OCI-M1 (cell line): ENCODE measurements at regions not wholly inside any gene's neighbourhood (a gene's known extent, or its start where the extent isn't known, plus 50 kb on each side); places are given as distances from the start of the nearest gene placed in this dataset.

Experiments
- DNase-seq: peaks from one replicate; lab custom pipeline; 2025; lab: John Stamatoyannopoulos, UW

DNA sequence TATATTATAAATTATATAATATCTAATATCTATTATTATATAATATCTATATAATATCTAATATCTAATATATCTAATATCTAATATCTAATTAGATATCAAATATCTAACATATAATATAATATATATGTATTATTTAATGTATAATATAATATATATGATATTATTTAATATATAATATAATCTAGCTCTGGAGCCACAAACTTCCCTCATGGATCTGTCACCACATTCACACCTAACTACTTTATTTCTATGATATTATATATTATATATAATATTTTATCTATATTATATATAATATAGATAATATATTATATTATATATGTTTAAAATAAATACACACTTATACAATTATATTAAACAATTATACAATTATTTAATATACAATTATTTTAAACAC lies 667.5 kb downstream of the KCTD8 start:
- DNase-seq, result no peak

GRCh38 chr4:43782391-43782790 lies 666.2 kb downstream of the KCTD8 start:
- DNase-seq, result peak; percentile 12

DNA sequence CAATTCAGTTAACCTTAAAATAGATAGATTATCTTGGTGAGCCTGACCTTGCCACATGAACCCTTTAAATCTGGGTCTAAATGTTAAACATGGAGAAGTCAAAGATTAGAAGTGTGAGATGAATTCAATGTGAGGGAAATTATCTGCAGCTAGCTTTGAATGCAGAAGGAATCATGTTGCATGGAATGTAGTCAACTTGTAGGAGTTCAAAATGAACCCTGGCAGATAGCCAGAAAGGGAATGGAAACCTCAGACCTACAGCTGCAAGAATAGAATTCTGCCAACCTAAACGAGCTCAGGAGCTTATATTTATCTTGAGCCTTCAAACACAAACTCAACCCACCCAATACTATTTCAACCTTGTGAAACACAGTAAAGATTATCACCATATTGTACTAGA lies 632.5 kb downstream of the KCTD8 start:
- no peak for DNase-seq

DNA sequence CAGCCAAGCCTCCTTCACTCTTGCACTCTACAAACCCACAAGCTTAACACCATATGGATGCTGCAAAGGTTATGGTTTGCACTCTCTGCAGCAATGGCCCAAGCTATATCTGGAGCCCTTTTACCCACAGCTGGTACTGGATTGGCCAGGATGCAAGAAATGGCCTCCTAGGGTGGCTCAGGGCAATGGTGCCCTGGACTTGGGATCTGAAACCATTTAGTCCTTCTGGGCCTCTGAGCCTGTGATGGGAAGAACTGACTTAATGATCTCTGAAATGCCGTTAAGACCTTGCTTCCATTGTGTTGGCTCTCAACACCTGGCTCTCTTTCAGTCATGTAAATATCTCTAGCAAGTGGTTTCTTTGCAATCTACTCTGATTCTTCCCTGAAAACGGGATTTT lies 626.0 kb downstream of the KCTD8 start:
- no peak for DNase-seq

GRCh38 chr4:43835869-43836268 lies 612.7 kb downstream of the KCTD8 start:
- no peak for DNase-seq

DNA sequence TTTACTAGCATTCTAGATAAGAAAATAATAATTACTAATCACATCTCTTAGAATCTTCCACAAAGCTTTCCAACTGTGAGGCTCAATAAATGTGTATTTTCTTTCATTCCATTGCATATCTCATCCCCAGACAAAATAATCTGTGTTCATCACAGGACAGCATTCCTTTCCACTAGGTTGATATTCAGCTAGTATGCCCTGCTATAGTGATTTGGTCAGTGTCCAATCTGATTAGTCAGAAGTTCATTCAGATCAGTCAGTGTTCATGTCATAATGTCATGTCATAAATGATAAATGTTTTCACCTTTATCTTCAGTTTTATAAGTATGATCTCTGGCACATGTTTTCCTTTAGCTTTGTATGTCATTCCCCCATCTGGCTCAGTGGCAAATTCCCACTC lies 611.4 kb downstream of the KCTD8 start:
- DNase-seq, result no peak

GRCh38 chr4:43837604-43838003 lies 611.0 kb downstream of the KCTD8 start:
- DNase-seq, result no peak

GRCh38 chr4:43842594-43842993 lies 606.0 kb downstream of the KCTD8 start:
- no peak for DNase-seq

DNA sequence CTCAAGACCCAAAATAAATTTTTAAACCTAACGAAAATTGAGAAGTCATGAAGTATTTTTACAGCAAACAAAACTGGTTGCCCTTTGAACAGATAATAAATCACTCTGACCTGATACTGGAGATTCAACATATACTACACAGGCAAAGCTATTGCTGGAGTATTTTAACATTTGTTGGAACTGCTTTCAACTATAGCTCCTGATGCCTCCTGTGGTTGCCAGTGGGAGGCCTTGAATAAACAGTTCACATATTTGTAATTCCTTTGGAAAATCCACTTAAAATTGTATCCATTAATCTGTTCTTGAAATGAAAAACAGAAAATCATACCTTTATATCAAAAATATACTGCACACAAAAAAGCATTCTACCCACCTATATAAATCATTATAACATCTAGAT lies 605.1 kb downstream of the KCTD8 start:
- peak; percentile 6 for DNase-seq

GRCh38 chr4:43846111-43846587 lies 602.5 kb downstream of the KCTD8 start:
- DNase-seq, result no peak

DNA sequence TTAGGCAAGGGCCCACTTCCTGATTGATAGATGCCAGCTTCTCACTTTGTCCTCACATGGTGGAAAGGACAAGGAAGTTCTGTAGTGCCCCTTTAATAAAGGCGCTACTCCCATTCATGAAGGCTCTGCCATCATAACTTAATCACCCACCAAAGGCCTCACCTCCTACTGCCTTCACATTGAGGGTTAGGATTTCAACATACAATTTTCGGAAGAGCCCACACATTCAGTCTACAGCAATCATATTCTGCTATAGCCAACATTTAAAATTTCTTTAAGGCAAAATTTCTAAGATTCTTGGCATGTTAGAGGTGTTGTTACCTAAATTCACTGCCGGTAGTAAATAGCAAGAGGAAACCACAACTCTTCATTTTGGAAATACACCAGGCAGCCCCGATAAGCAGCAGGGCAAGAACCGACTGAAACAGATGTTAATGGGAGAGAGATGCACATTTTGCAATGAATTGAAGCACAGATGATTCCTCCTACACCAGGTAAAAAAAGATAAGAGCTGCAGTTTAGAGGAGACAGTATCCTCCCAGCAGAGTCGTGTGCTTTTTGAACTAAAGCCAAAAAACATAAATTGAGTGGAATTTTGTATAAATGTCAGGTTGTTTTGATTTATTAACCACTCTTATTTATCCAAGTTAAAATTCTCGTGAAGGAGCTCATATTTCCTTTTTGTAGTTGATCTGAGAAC lies 594.9 kb downstream of the KCTD8 start:
- no peak for DNase-seq

GRCh38 chr4:43855283-43855682 lies 593.3 kb downstream of the KCTD8 start:
- no peak for DNase-seq

DNA sequence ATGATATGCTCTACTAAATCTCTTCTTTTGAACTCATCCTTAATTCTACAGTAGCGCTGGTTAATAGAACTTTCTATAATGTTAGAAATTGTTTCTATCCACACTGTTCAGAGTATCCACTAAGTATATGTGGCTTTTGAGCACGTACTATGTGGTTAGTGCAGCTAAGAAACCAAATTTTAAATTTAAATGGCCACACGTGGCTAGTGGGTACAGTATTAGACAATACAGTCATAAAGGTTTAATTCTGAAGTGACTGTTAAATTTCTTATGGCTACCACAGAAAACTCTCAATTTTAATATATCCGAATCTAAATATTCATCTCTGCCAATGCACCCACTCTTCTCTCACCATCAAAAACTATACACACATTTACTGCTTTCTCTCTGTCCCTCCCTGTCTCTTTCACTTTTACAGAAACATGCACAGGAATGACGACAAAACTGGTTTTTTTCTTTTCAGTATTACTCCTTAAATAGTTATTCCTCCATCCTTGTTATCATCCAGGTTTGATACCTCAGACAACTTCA lies 583.9 kb downstream of the KCTD8 start:
- no peak for DNase-seq

GRCh38 chr4:43867908-43868307 lies 580.7 kb downstream of the KCTD8 start:
- no peak for DNase-seq

DNA sequence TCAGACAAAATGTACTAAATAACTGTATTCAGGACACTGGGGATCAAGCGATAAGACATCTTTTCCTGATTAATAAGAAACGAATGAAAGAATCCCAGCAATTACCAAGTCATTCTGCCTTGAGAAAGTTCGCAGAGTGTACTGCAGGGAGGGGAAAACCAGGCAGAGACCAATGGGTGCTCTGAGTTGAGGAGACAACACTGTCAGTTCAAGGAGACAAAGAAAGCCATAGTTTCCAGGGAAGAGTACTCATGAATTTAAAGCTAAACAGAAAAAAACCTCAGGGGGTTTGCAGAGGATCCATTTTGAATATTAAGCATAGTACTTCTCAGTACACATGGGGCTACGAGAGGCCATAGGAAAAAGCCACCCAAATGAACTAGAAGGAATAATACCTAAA lies 573.0 kb downstream of the KCTD8 start:
- no peak for DNase-seq

GRCh38 chr4:43882470-43882869 lies 566.1 kb downstream of the KCTD8 start:
- DNase-seq, result no peak

DNA sequence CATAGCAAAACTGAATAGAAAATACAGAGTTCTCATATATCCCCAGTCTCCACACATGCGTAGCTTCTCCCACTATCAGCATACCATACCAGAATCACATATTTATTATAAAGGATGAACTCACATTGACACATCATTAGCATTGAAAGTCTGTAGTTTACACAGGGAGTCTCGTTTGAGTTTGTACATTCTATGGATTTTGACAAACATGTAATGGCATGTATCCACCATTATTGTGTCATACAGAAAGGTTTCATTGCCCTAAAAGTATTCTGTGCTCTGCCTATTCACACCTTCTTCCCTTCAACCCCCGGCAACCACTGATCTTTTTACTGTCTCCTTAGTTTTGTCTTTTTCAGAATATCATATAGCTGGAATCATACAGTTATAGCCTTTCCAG lies 562.4 kb downstream of the KCTD8 start:
- no peak for DNase-seq

GRCh38 chr4:43898836-43899235 lies 549.8 kb downstream of the KCTD8 start:
- DNase-seq, result no peak

DNA sequence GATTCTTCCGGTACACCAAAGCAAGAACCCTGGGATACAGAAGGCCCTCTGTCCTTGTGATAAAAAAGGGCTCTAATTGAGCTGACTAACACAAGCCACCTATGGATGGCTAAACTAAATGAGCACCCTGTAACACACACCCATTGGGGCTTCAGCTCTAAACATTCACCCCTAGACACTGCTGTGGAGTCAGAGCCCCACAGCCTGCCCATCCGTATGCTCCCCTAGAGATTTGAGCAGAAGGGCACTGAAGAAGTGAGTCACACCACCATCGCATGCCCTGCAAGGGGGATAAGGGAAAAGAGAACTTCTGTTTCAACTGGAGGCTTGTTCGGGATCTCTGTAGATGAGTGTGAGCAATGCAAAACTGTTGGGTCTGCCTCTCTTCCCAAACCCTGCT lies 545.2 kb downstream of the KCTD8 start:
- DNase-seq, result no peak

- no peak for DNase-seq
These were observed 530.2 kb downstream of the KCTD8 start for GRCh38 chr4:43918377-43918776.

GRCh38 chr4:43932448-43932847 lies 516.2 kb downstream of the KCTD8 start:
- no peak for DNase-seq

DNA sequence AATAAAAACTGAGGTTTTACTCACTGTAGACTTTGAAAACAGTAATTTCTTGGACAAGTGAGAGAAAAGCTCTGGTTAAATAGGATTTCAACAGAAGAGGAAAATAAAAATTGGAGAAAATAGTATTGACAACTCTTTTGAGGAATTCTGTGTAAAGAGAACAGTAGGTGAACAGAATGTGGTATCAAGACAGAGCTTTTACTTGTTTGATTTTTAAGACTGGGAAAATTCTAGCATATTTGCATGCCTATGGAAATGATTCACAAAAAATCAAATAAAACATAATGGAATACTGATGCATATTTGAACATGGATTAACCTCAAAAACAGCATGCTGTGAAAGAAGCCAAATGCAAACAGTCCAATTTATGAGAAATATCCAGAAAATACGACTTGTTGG lies 504.6 kb downstream of the KCTD8 start:
- DNase-seq, result no peak

- DNase-seq, result peak; percentile 92
These were observed 488.6 kb downstream of the KCTD8 start for GRCh38 chr4:43959976-43960375.

DNA sequence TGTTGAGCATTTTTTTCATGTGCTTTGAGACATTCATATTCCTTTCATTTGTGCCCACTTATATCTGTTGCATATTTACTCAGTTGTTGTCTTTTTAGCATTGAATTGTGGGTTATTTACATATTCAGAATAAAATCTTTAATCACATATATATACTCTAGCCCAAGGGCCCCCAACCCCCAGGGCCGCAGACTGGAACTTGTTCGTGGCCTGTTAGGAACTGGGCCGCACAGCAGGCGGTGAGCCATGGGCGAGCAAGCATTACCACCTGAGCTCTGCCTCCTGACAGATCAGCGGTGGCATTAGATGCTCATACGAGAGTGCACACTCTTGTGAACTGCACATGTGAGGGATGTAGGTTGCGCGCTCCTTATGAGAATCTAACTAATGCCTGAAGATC lies 480.6 kb downstream of the KCTD8 start:
- DNase-seq, result no peak
